Naive thymus-derived CD4-positive, alpha-beta T cell (primary cell): ENCODE measurements at regions not wholly inside any gene's neighbourhood (a gene's known extent, or its start where the extent isn't known, plus 50 kb on each side); places are given as distances from the start of the nearest gene placed in this dataset.

ENCODE experiments used
- ATAC-seq: fragments of 150-1000 bp; cut with Tn5 transposase; 2 replicates; pipeline ENCODE4 v1.10.0; 2021; ENCODE audit warnings: mild to moderate bottlenecking, moderate library complexity
- CTCF ChIA-PET: fragments of 350-600 bp; sonication (Branson Sonifier 250); formaldehyde crosslinking; loops from one replicate; lab custom pipeline; 2021; ENCODE audit warnings: antibody characterized with exemption; lab: Charles Lee
- POLR2A ChIA-PET: fragments of 350-600 bp; sonication (Branson Sonifier 250); formaldehyde crosslinking; loops from one replicate; lab custom pipeline; 2021; ENCODE audit warnings: antibody characterized with exemption, inconsistent platforms; lab: Charles Lee
- DNase-seq, 9 donors: peaks; one replicate each; pipeline versions ENCODE4 v3.0.0 to v3.0.0-alpha.2; 2020 to 2022; ENCODE audit warnings: mixed read lengths in 1 of 9
- H3K27ac ChIP-seq: one replicate; pipeline ENCODE4 v1.7.0; 2013; ENCODE audit warnings: mild to moderate bottlenecking, low read depth, low read length, moderate library complexity
- H3K27me3 ChIP-seq, 2 donors: one replicate each; pipeline ENCODE4 v1.7.0; 2013; ENCODE audit warnings: low read length in 2 of 2, mild to moderate bottlenecking in 2 of 2, moderate library complexity in 2 of 2; ENCODE audit not compliant: control insufficient read depth in 2 of 2, insufficient read depth in 2 of 2
- H3K36me3 ChIP-seq, 3 experiments: 1 replicate in 2 of 3; 2 replicates in 1 of 3; pipeline ENCODE4 v1.7.0; 2013; ENCODE audit warnings: low read length in 3 of 3, mild to moderate bottlenecking in 3 of 3, moderate library complexity in 1 of 3; ENCODE audit not compliant: insufficient read depth in 3 of 3, control insufficient read depth in 2 of 3
- H3K4me1 ChIP-seq, 2 donors: one replicate each; pipeline ENCODE4 v1.7.0; 2013; ENCODE audit warnings: low read length in 2 of 2, mild to moderate bottlenecking in 2 of 2, moderate library complexity in 1 of 2; ENCODE audit not compliant: control insufficient read depth in 2 of 2, insufficient read depth in 2 of 2
- H3K4me3 ChIP-seq: 2 replicates; pipeline ENCODE4 v1.7.0; 2013; ENCODE audit warnings: mild to moderate bottlenecking, low read length
- H3K9me3 ChIP-seq, 3 experiments: 1 replicate in 2 of 3; 2 replicates in 1 of 3; pipeline ENCODE4 v1.7.0; 2013; ENCODE audit warnings: low read length in 3 of 3; ENCODE audit not compliant: control insufficient read depth in 2 of 3
- H3K27ac Mint-ChIP-seq, 9 donors: one replicate each; pipeline ENCODE4 v1.8.0; 2020 to 2022; ENCODE audit warnings: mixed read lengths in 9 of 9, mild to moderate bottlenecking in 8 of 9, moderate library complexity in 5 of 9, inconsistent platforms in 2 of 9
- H3K27me3 Mint-ChIP-seq, 5 donors: one replicate each; pipeline ENCODE4 v1.8.0; 2021 to 2022; ENCODE audit warnings: mixed read lengths in 5 of 5, mild to moderate bottlenecking in 1 of 5
- H3K36me3 Mint-ChIP-seq, 5 donors: one replicate each; pipeline ENCODE4 v1.8.0; 2020 to 2022; ENCODE audit warnings: mixed read lengths in 5 of 5, mild to moderate bottlenecking in 3 of 5, inconsistent platforms in 1 of 5
- H3K4me1 Mint-ChIP-seq, 7 donors: one replicate each; pipeline ENCODE4 v1.8.0; 2020 to 2022; ENCODE audit warnings: mixed read lengths in 7 of 7, mild to moderate bottlenecking in 3 of 7, inconsistent platforms in 1 of 7
- H3K4me3 Mint-ChIP-seq, 10 donors: one replicate each; pipeline ENCODE4 v1.8.0; 2020 to 2022; ENCODE audit warnings: mild to moderate bottlenecking in 10 of 10, mixed read lengths in 10 of 10, moderate library complexity in 6 of 10, inconsistent platforms in 2 of 10
- H3K9me3 Mint-ChIP-seq, 11 donors: one replicate each; pipeline ENCODE4 v1.8.0; 2020 to 2022; ENCODE audit warnings: mixed read lengths in 11 of 11, mild to moderate bottlenecking in 4 of 11, inconsistent platforms in 1 of 11, moderate library complexity in 1 of 11
- intact Hi-C, 2 donors: fragments of 100-400 bp; cut with micrococcal nuclease; formaldehyde crosslinking; loops; one replicate each; pipeline ENCODE4 v1.15.1; 2023

DNA sequence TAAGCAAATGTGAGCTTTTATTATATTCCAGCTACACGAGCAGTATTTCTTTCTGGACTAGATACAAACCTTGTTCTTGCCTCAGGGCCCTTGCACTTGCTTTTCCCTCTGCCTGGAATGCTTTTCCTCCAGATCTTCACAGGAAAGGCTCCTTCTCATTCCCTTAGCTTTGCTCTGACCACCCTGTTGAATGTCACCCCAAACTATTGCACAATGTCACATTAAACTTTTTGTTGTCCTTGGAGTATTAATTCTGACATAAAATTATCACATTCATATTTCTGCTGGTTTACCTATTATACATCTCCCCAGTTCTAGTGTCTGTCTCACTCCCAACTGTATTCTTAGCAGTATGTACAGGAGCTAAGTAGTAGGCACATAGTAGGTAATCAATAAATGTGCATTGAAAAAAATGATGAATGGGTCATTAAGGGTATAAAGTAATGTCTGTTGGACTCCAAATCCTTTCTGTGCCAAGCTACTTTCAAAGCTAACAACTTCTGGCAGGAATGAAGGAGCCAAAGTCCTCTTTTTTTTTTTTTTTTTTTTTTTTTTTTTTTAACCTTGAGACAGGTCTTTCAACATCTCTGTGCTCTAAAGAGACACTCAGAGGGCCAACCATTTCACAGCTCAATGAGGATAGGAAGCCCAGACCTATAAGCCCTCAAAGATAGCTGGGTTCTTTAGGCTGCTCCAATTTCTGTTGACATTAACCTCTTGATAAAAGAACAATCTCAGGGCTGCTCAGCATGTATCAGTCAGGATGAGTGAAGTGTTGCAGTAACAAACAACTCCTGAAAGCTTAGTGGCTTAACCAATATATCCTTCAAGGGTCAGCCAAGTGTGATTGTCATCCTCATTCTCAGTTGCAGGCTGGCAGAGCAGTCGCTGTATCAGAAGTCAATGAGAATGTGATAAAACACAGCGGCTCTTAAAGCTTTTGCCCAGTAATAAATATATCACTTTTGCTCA, 424.4 kb upstream of the TBX3 start:
- peaks cover 0 to 10% (median 0%) of the 10 kb centered on the region in 5 donors for H3K27me3 Mint-ChIP-seq
- no peak overlapping the region for H3K4me3 Mint-ChIP-seq
- ATAC-seq (no peak), DNase-seq (no peak)
- Histone ChIP-seq H3K4me3 (no peak overlapping the region), H3K27me3 (no peaks in the 10 kb centered on the region), H3K27ac (no peak overlapping the region), H3K4me1 (no peaks in the 10 kb centered on the region), H3K36me3 (no peaks in the 10 kb centered on the region), H3K9me3 (no peaks in the 10 kb centered on the region)
- H3K9me3 Mint-ChIP-seq = peaks cover 0 to 17% (median 5%) of the 10 kb centered on the region in 11 donors
- no peaks in the 10 kb centered on the region for H3K4me1 Mint-ChIP-seq
- ChIA-PET POLR2A (no interaction called here), CTCF (no interaction called here)
- intact Hi-C loops = no loop called here
- no peaks in the 10 kb centered on the region for H3K36me3 Mint-ChIP-seq
- no peak overlapping the region for H3K27ac Mint-ChIP-seq

DNA sequence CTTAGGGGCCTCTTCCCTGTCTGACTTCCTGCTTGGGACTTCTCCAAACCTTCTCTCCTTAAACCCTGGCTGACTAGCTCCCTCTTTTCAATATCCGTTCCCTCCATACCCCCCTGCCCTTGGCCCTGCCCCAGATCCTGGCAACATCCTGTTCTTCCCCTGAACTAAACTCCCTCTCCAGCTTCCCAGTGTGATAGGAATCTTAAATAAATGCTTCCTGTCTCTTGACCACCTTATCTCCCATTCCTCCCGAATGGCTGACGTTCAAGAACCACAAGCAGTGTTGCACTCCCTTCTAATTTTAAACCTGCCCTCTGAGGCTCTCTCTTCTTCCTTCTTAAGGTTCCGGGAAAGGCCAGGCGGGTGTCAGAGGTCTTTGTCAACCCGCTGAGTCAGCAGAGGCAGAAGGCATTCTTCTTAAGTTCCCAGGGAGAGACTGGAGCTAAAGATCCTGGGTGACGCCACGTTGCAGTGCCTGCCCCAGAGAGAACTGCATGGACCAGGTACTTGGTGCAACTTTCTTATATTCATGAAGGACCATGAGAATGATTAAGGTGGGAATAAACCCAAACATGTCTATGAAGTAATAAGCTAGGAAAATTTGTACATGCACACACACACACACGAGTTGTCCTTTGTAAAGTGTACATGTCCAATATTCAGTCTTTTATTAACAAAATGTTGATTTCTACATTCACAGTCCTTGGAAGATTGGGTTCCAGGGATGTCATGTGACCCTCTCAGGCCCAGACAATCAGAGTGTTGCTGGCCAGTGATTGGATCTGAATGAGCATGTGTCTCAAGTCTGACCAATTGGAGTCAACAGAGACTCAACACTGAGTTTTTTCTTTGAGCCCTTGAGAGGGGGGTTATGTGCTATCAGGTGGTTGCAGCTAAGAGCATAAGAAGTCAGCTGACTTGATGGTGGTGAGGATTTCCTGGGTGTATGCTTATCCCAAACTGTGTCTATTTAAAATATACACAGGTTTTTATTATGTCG, 420.2 kb upstream of the TBX3 start:
- Mint-ChIP-seq H3K4me3 (no peak overlapping the region), H3K27me3 (peaks cover 0 to 10% (median 0%) of the 10 kb centered on the region in 5 donors), H3K27ac (no peak overlapping the region), H3K9me3 (peaks cover 0 to 21% (median 9%) of the 10 kb centered on the region in 11 donors), H3K4me1 (no peaks in the 10 kb centered on the region), H3K36me3 (no peaks in the 10 kb centered on the region)
- no peaks in the 10 kb centered on the region for H3K9me3 ChIP-seq
- no peak overlapping the region for H3K27ac ChIP-seq
- H3K4me3 ChIP-seq = no peak overlapping the region
- ATAC-seq (no peak), DNase-seq (no peak)
- no peaks in the 10 kb centered on the region for H3K36me3 ChIP-seq
- intact Hi-C loops = no loop called here
- POLR2A ChIA-PET = no interaction called here
- no peaks in the 10 kb centered on the region for H3K4me1 ChIP-seq
- CTCF ChIA-PET = no interaction called here
- no peaks in the 10 kb centered on the region for H3K27me3 ChIP-seq

DNA sequence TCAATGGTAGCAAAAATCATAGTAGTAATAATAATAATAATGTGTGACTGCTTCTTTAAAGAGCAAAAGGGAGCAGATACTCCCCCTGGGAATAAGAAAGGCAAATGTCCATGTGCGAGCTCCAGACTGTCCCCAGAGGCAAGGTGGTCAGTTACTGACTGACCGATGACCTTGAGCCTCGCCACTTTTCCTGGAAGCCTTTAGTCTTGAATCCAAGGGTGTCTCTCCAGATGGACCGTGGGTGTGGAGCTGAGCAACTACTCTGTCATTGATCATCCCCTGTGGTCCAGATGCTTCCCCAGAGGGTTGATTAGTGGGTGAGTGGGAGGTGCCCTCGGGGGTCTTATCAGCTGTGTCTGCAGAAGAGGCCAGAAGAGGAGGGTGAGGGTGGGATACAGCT, 418.5 kb upstream of the TBX3 start:
- CTCF ChIA-PET = no interaction called here
- intact Hi-C loops = no loop called here
- no peak overlapping the region for H3K27ac ChIP-seq

DNA sequence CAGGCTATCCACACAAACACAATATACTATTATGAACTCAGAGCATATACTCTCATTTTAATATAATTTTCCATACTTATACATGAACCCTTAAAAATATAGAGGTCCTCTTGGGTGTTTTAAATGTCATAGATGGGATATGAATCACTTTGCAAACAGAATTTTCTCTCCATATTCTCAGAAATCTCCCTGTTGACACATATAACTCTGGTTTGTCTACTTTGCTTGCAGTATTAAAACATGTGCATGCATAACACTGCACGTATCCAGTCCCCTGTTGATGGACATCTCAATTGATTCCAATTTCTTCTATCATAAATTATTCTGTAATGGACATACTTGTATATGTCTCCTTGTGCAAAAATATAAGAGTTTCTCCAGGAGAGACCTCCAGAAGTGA, 417.5 kb upstream of the TBX3 start:
- Mint-ChIP-seq H3K4me1 (no peaks in the 10 kb centered on the region), H3K4me3 (no peak overlapping the region), H3K27me3 (peaks cover 0 to 8% (median 0%) of the 10 kb centered on the region in 5 donors), H3K36me3 (no peaks in the 10 kb centered on the region), H3K9me3 (peaks cover 1 to 26% (median 12%) of the 10 kb centered on the region in 11 donors), H3K27ac (no peak overlapping the region)
- Histone ChIP-seq H3K36me3 (no peaks in the 10 kb centered on the region), H3K4me1 (no peaks in the 10 kb centered on the region), H3K27ac (no peak overlapping the region), H3K4me3 (no peak overlapping the region), H3K27me3 (no peaks in the 10 kb centered on the region), H3K9me3 (no peaks in the 10 kb centered on the region)
- DNase-seq = no peak
- ATAC-seq = no peak
- intact Hi-C loops = no loop called here
- ChIA-PET POLR2A (no interaction called here), CTCF (no interaction called here)

More for the DNA sequence above, 418.5 kb upstream of the TBX3 start:
- Mint-ChIP-seq H3K27me3 (peaks cover 0 to 10% (median 0%) of the 10 kb centered on the region in 5 donors), H3K4me1 (no peaks in the 10 kb centered on the region), H3K27ac (no peak overlapping the region), H3K9me3 (peaks cover 1 to 30% (median 12%) of the 10 kb centered on the region in 11 donors), H3K36me3 (no peaks in the 10 kb centered on the region), H3K4me3 (no peak overlapping the region)
- Histone ChIP-seq H3K9me3 (no peaks in the 10 kb centered on the region), H3K27me3 (no peaks in the 10 kb centered on the region), H3K4me3 (no peak overlapping the region), H3K4me1 (no peaks in the 10 kb centered on the region), H3K36me3 (no peaks in the 10 kb centered on the region)
- POLR2A ChIA-PET = no interaction called here
- no peak for ATAC-seq
- DNase-seq = no peak

DNA sequence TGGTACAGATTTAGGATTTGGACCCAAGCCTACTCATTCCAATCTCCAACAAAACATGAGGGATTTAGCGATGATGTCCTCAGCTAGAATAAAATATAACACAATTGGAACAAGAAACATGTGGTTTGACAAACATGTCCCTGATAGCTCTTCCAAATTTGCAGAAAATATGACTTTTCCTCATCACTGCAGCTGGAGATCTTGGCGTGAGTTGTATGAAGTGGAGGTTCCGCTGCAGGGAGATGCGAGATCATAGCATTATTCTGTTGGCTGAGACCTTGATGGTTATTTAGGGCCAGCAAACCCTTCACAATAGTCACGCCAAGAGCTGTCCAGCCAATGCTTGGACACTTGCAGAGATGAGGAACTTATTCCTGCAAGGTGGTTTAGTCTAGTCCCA, 413.4 kb upstream of the TBX3 start:
- DNase-seq (no peak), ATAC-seq (no peak)
- Mint-ChIP-seq H3K4me1 (no peaks in the 10 kb centered on the region), H3K9me3 (peaks cover 5 to 30% (median 11%) of the 10 kb centered on the region in 11 donors), H3K36me3 (no peaks in the 10 kb centered on the region), H3K27ac (no peak overlapping the region), H3K4me3 (no peak overlapping the region), H3K27me3 (peaks cover 0 to 2% (median 0%) of the 10 kb centered on the region in 5 donors)
- Histone ChIP-seq H3K36me3 (no peaks in the 10 kb centered on the region), H3K4me1 (no peaks in the 10 kb centered on the region), H3K4me3 (no peak overlapping the region), H3K27me3 (no peaks in the 10 kb centered on the region), H3K27ac (no peak overlapping the region), H3K9me3 (no peaks in the 10 kb centered on the region)
- intact Hi-C loops = no loop called here
- POLR2A ChIA-PET = no interaction called here
- CTCF ChIA-PET = no interaction called here

DNA sequence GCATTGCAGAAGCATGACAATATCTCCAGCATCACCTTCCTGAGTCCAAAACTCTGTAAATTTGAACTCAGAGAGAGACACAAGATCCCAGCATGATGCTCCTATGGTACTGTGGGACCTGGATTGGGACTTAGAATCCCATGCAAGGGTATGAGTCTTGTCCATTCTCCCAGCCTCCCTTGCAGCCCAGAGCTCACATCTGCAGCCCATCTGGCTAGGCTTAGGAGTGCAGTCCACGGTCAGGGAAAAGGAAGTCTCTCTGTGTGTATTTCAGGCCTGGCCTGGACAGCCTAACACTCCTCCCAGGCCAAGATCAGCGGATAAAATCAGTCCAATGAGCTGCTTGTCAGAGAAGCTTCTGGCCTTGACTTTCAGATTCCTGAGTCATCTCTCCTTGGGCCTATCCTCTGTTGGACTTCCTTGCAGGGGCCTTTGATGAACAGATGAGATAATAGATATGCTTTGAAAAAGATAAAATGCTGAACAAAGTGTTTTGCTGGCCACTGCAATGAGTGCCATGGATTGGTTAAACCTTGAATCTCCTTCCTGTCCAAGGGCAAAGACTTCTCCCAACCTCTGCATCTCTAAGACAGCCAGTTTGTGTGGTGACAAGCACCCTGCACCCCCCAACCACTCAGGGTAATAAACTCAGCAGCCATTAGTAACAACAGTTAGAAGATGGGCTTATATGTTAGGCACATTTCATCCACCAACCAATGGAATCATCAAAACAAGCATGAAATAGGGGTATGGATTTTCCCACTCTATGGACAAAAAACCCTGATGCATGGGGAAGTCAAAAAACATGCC, 412.8 kb upstream of the TBX3 start:
- DNase-seq = no peak
- Histone ChIP-seq H3K4me1 (no peaks in the 10 kb centered on the region), H3K4me3 (no peak overlapping the region)

More for the DNA sequence above, 412.8 kb upstream of the TBX3 start:
- intact Hi-C loops = no loop called here
- H3K9me3 ChIP-seq = no peaks in the 10 kb centered on the region
- Mint-ChIP-seq H3K36me3 (no peaks in the 10 kb centered on the region), H3K4me3 (no peak overlapping the region), H3K27me3 (peaks cover 0 to 2% (median 0%) of the 10 kb centered on the region in 5 donors), H3K9me3 (peaks cover 5 to 29% (median 12%) of the 10 kb centered on the region in 11 donors), H3K27ac (no peak overlapping the region), H3K4me1 (no peaks in the 10 kb centered on the region)
- H3K27ac ChIP-seq = no peak overlapping the region
- no peaks in the 10 kb centered on the region for H3K27me3 ChIP-seq
- CTCF ChIA-PET = no interaction called here
- H3K36me3 ChIP-seq = no peaks in the 10 kb centered on the region
- ATAC-seq = no peak
- POLR2A ChIA-PET = no interaction called here
